Thyroid gland (tissue), 4 donors: ENCODE measurements at regions not wholly inside any gene's neighbourhood (a gene's known extent, or its start where the extent isn't known, plus 50 kb on each side); places are given as distances from the start of the nearest gene placed in this dataset.

Experiments used
- CTCF ChIP-seq, 6 experiments: fragments of 200-600 bp in 3 of 6; fragments of 450-650 bp in 3 of 6; sonication (generic) in 3 of 6; IDR thresholded peaks; one replicate each; pipeline ENCODE4 v1.5.1; 2016 to 2019; ENCODE audit warnings: antibody characterized with exemption in 6 of 6, mild to moderate bottlenecking in 2 of 6, inconsistent platforms in 1 of 6, moderate library complexity in 1 of 6
- POLR2A ChIP-seq, 2 donors: fragments of 450-650 bp; IDR thresholded peaks; one replicate each; pipeline ENCODE4 v1.6.1; 2017; ENCODE audit warnings: antibody characterized with exemption in 2 of 2, mild to moderate bottlenecking in 2 of 2, moderate library complexity in 1 of 2

DNA sequence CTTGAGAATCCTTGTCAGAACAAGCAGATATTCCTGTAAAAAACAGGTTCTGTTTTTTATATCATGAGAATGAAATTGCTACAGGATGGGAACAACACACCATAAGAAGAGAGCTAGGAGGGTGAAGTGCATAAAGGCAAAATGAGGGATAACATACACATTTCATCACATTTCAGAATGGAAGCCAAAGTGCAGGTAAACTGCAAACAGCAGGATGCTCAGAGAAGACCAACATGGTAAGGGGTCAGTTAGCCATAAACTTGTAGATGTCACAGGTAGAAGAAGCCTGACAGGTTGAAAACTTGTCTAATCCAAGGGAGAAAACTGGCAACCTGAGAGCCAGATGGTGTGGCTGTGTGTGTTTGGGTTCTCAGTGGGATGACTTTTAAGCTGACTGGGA lies 88.9 kb upstream of the FAT1 start:
- TF ChIP-seq POLR2A (IDR thresholded peaks at IDR 0.05), result no peak
- TF ChIP-seq CTCF (IDR thresholded peaks at IDR 0.05), result no peak
